HCT116 (cell line): ENCODE measurements at regions not wholly inside any gene's neighbourhood (a gene's known extent, or its start where the extent isn't known, plus 50 kb on each side); places are given as distances from the start of the nearest gene placed in this dataset.

Source experiments
- ATAC-seq: fragments of 200-7000 bp; cut with Tn5 transposase; 2 replicates; pipeline ENCODE4 v1.9.1; 2020; ENCODE audit warnings: mild to moderate bottlenecking, moderate library complexity
- BruUV-seq: library from RNA; stranded (reverse); fragments of 400-500 nt; replicated peaks from 2 replicates; lab custom pipeline; 2021; lab: Mats Ljungman, UMichigan
- CTCF ChIA-PET: fragments of 300-600 bp; sonication (Branson Sonifier 250); formaldehyde crosslinking; loops from one replicate; lab custom pipeline; 2021; ENCODE audit warnings: antibody characterized with exemption; lab: Charles Lee
- POLR2A ChIA-PET: fragments of 300-600, 350-600 bp; sonication (Branson Sonifier 250); formaldehyde crosslinking; loops from one replicate; lab custom pipeline; 2021; ENCODE audit warnings: antibody characterized with exemption; lab: Charles Lee
- RAD21 ChIA-PET, 2 experiments: fragments of 300-600 bp; sonication (Branson Sonifier 250); formaldehyde crosslinking; loops; one replicate each; lab custom pipeline; 2023; ENCODE audit warnings: low total read pairs in 2 of 2; ENCODE audit not compliant: uncharacterized antibody in 2 of 2, unreplicated experiment in 2 of 2, low non-redundant PET in 1 of 2; lab: Charles Lee
- DNase-seq: peaks from one replicate; pipeline ENCODE4 v3.0.0-alpha.2; 2010; ENCODE audit warnings: low read depth, low spot score
- H2AFZ ChIP-seq: fragments of 200-600 bp; shearing (Covaris generic), sonication (generic); 2 replicates; pipeline ENCODE4 v1.6.1; 2017; ENCODE audit warnings: low read depth, mixed run types, mixed read lengths, antibody characterized with exemption, low read length; ENCODE audit not compliant: poor library complexity, severe bottlenecking
- H3K27ac ChIP-seq: 2 replicates; pipeline ENCODE4 v1.5.1; 2012; ENCODE audit warnings: low read depth, low read length
- H3K27me3 ChIP-seq: fragments of 200-600 bp; sonication (generic); 2 replicates; pipeline ENCODE4 v1.6.1; 2016; ENCODE audit warnings: mixed run types, low read length, mixed read lengths; ENCODE audit not compliant: insufficient read depth
- H3K36me3 ChIP-seq, 2 experiments: fragments of 200-500 bp in 1 of 2; fragments of 200-600 bp in 1 of 2; sonication (Bioruptor generic) in 1 of 2; sonication (generic) in 1 of 2; 2 replicates each; pipeline versions ENCODE4 v1.5.1 to v1.6.1; 2014 to 2016; ENCODE audit warnings: low read length in 2 of 2, inconsistent platforms in 1 of 2, mixed read lengths in 1 of 2, mixed run types in 1 of 2; ENCODE audit not compliant: insufficient read depth in 2 of 2, control insufficient read depth in 1 of 2
- H3K4me1 ChIP-seq, 2 experiments: fragments of 200-600 bp in 1 of 2; sonication (generic) in 1 of 2; 2 replicates each; pipeline versions ENCODE4 v1.5.1 to v1.6.1; 2012 to 2017; ENCODE audit warnings: low read length in 2 of 2, inconsistent platforms in 1 of 2, mild to moderate bottlenecking in 1 of 2, mixed read lengths in 1 of 2, mixed run types in 1 of 2, moderate library complexity in 1 of 2; ENCODE audit not compliant: insufficient read depth in 2 of 2, control insufficient read depth in 1 of 2
- H3K4me2 ChIP-seq: fragments of 200-600 bp; sonication (generic); 2 replicates; pipeline ENCODE4 v1.6.1; 2017; ENCODE audit warnings: mixed run types, low read length, mixed read lengths
- H3K4me3 ChIP-seq, 2 experiments: fragments of 200-600 bp in 1 of 2; sonication (generic) in 1 of 2; replicated peaks in 1 of 2; 2 replicates each; pipeline ENCODE4 v1.5.1; 2011 to 2016; ENCODE audit warnings: low read length in 2 of 2, control low read depth in 1 of 2, low read depth in 1 of 2, mild to moderate bottlenecking in 1 of 2, mixed read lengths in 1 of 2, mixed run types in 1 of 2
- H3K79me2 ChIP-seq: fragments of 200-600 bp; sonication (generic); 2 replicates; pipeline ENCODE4 v1.6.1; 2017; ENCODE audit warnings: mild to moderate bottlenecking, mixed run types, low read length, moderate library complexity, mixed read lengths; ENCODE audit not compliant: insufficient read depth
- H3K9ac ChIP-seq: fragments of 200-600 bp; sonication (generic); 2 replicates; pipeline ENCODE4 v1.6.1; 2016; ENCODE audit warnings: low read length, mixed read lengths
- H3K9me2 ChIP-seq: fragments of 200-600 bp; sonication (generic), shearing (Covaris generic); 2 replicates; pipeline ENCODE4 v1.6.1; 2017; ENCODE audit warnings: mixed run types, mild to moderate bottlenecking, moderate library complexity; ENCODE audit not compliant: insufficient read depth
- H3K9me3 ChIP-seq, 2 experiments: fragments of 200-500 bp in 1 of 2; fragments of 200-600 bp in 1 of 2; sonication (Bioruptor generic) in 1 of 2; sonication (generic) in 1 of 2; 2 replicates each; pipeline ENCODE4 v1.6.1; 2014 to 2017; ENCODE audit warnings: low read length in 2 of 2, mixed read lengths in 2 of 2, inconsistent platforms in 1 of 2, low read depth in 1 of 2, mild to moderate bottlenecking in 1 of 2, mixed run types in 1 of 2, moderate library complexity in 1 of 2; ENCODE audit not compliant: control insufficient read depth in 1 of 2, insufficient read depth in 1 of 2
- H4K20me1 ChIP-seq: fragments of 200-600 bp; sonication (generic), shearing (Covaris generic); 2 replicates; pipeline ENCODE4 v1.6.1; 2017; ENCODE audit warnings: mixed run types, mild to moderate bottlenecking, moderate library complexity; ENCODE audit not compliant: insufficient read depth
- CBX3 ChIP-seq: IDR thresholded peaks from 2 replicates; pipeline ENCODE4 v1.6.1; 2012; ENCODE audit warnings: low read depth
- EGR1 ChIP-seq: IDR thresholded peaks from 2 replicates; pipeline ENCODE4 v1.6.1; 2012; ENCODE audit warnings: low read depth
- EZH2 ChIP-seq: fragments of 200-600 bp; sonication (generic); IDR thresholded peaks from 2 replicates; pipeline ENCODE4 v1.6.1; 2017; ENCODE audit warnings: antibody characterized with exemption, mixed run types
- POLR2A ChIP-seq: IDR thresholded peaks from 2 replicates; pipeline ENCODE4 v1.7.0; 2011; ENCODE audit warnings: borderline replicate concordance; ENCODE audit not compliant: insufficient read depth, insufficient read length; ENCODE audit errors: extremely low read depth
- POLR2AphosphoS5 ChIP-seq: IDR thresholded peaks from 2 replicates; pipeline ENCODE4 v1.6.1; 2011; ENCODE audit warnings: mild to moderate bottlenecking, low read depth, low read length, moderate library complexity
- SIN3A ChIP-seq: IDR thresholded peaks from 2 replicates; pipeline ENCODE4 v1.6.1; 2012; ENCODE audit warnings: low read depth
- SP1 ChIP-seq: IDR thresholded peaks from 2 replicates; pipeline ENCODE4 v1.6.1; 2012; ENCODE audit warnings: low read depth
- ZFX ChIP-seq: fragments of 450-650 bp; IDR thresholded peaks from 2 replicates; pipeline ENCODE4 v1.6.1; 2017
- ZNF274 ChIP-seq: fragments of 200-500 bp; sonication (Bioruptor generic); IDR thresholded peaks from 2 replicates; pipeline ENCODE4 v1.6.1; 2014; ENCODE audit warnings: mild to moderate bottlenecking, low read depth, low read length, inconsistent platforms
- intact Hi-C: fragments of 100-400 bp; cut with micrococcal nuclease; formaldehyde crosslinking; loops from 2 replicates; pipeline ENCODE4 v1.10.0; 2022
- TF ChIP-seq, protein P1 (sequence below), 3 experiments: fragments of 200-600 bp in 1 of 3; sonication (generic) in 1 of 3; IDR thresholded peaks in 2 of 3; conservative IDR thresholded peaks in 1 of 3; 2 replicates each; pipeline ENCODE4 v1.5.1; 2012 to 2017; ENCODE audit warnings: low read depth in 2 of 3, low read length in 2 of 3, antibody characterized with exemption in 1 of 3, borderline replicate concordance in 1 of 3, control low read depth in 1 of 3, mild to moderate bottlenecking in 1 of 3, mixed read lengths in 1 of 3, mixed run types in 1 of 3, moderate library complexity in 1 of 3; ENCODE audit not compliant: insufficient read depth in 1 of 3
- TF ChIP-seq, protein P2 (sequence below): IDR thresholded peaks from 2 replicates; pipeline ENCODE4 v1.6.1; 2012
- TF ChIP-seq, protein P3 (sequence below): IDR thresholded peaks from 2 replicates; pipeline ENCODE4 v1.6.1; 2012

DNA sequence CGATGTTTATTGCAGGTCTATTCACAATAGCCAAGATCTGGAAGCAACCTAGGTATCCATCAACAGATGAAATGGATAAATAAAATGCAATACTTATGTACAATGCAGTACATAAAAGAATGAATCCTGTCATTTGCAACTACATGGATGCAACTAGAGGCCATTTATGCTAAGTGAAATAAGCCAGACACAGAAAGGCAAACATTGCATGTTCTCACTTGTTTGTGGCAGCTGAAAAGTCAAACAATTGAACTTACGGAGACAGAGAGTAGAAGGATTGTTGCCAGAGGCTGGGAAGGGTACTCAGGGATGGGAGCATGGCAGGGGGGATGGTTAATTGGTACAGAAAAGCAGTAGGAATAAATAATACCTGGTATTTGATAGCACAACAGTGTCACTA lies 563.9 kb downstream of the TMX3 start:
- ChIA-PET RAD21 (no interaction called here), POLR2A (no interaction called here)
- no peak overlapping the region for H3K9ac ChIP-seq
- H3K4me2 ChIP-seq = no peak overlapping the region
- intact Hi-C loops = no loop called here
- no peak overlapping the region for H3K27ac ChIP-seq
- no peaks in the 10 kb centered on the region for H3K4me1 ChIP-seq
- no TSS peak for BruUV-seq
- no peak for ATAC-seq
- no peaks in the 10 kb centered on the region for H3K36me3 ChIP-seq
- H3K9me3 ChIP-seq = peaks cover 0 to 14% of the 10 kb centered on the region in 2 experiments; a peak in 2 of 4 replicates
- no peaks in the 10 kb centered on the region for H3K79me2 ChIP-seq
- H3K9me2 ChIP-seq = no peaks in the 10 kb centered on the region
- H3K27me3 ChIP-seq = no peaks in the 10 kb centered on the region
- TF ChIP-seq POLR2AphosphoS5 (no peak), SP1 (no peak), EZH2 (no peak), POLR2A (no peak), ZFX (no peak)
- TF ChIP-seq, protein P1, sequence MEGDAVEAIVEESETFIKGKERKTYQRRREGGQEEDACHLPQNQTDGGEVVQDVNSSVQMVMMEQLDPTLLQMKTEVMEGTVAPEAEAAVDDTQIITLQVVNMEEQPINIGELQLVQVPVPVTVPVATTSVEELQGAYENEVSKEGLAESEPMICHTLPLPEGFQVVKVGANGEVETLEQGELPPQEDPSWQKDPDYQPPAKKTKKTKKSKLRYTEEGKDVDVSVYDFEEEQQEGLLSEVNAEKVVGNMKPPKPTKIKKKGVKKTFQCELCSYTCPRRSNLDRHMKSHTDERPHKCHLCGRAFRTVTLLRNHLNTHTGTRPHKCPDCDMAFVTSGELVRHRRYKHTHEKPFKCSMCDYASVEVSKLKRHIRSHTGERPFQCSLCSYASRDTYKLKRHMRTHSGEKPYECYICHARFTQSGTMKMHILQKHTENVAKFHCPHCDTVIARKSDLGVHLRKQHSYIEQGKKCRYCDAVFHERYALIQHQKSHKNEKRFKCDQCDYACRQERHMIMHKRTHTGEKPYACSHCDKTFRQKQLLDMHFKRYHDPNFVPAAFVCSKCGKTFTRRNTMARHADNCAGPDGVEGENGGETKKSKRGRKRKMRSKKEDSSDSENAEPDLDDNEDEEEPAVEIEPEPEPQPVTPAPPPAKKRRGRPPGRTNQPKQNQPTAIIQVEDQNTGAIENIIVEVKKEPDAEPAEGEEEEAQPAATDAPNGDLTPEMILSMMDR (IDR thresholded peaks at IDR 0.05 in 2 of 3, conservative IDR thresholded peaks at IDR 0.05 in 1 of 3; ENCODE audit: borderline replicate concordance in 1 of 3, insufficient read depth in 1 of 3, low read depth in 2 of 3, low read length in 2 of 3) = no peak
- TF ChIP-seq, protein P2, sequence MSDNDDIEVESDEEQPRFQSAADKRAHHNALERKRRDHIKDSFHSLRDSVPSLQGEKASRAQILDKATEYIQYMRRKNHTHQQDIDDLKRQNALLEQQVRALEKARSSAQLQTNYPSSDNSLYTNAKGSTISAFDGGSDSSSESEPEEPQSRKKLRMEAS = no peak
- TF ChIP-seq, all 23 proteins: peak for 0
- H2AFZ ChIP-seq = no peak overlapping the region
- H3K4me3 ChIP-seq = no peak overlapping the region
- H4K20me1 ChIP-seq = no peaks in the 10 kb centered on the region
- no peak for DNase-seq
- CTCF ChIA-PET = no interaction called here

DNA sequence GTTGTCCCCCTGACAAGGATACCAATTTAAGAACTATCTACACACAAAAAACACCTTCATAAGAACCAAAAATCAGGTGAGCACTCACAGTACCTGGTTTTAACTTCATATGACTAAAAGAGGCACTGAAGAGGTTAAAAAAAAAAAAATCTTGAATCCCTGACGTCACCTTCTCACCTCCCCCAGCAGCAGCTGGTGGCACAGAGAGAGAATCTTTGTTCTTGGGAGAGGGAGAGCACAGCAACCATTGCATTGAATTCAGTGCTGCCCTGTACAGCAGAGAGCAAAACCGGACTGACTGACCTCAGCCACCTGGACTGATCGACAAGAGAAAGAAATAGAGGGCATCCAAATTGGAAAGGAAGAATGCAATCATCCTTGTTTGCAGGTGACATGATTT lies 566.0 kb downstream of the TMX3 start:
- intact Hi-C loops = no loop called here
- H3K4me3 ChIP-seq = no peak overlapping the region
- H3K4me2 ChIP-seq = no peak overlapping the region
- no peak for ATAC-seq
- no peak overlapping the region for H2AFZ ChIP-seq
- H3K4me1 ChIP-seq = no peaks in the 10 kb centered on the region
- ChIA-PET CTCF (no interaction called here), POLR2A (no interaction called here), RAD21 (no interaction called here)
- peaks cover 0 to 14% of the 10 kb centered on the region in 2 experiments; a peak in 2 of 4 replicates for H3K9me3 ChIP-seq
- no peaks in the 10 kb centered on the region for H3K9me2 ChIP-seq
- H3K9ac ChIP-seq = no peak overlapping the region
- DNase-seq = no peak
- BruUV-seq = no TSS peak
- no peaks in the 10 kb centered on the region for H3K27me3 ChIP-seq
- H3K36me3 ChIP-seq = no peaks in the 10 kb centered on the region
- H3K27ac ChIP-seq = no peak overlapping the region
- no peaks in the 10 kb centered on the region for H4K20me1 ChIP-seq
- H3K79me2 ChIP-seq = no peaks in the 10 kb centered on the region
- TF ChIP-seq, protein P2 = no peak
- TF ChIP-seq POLR2A (no peak), SIN3A (no peak), CBX3 (no peak), EGR1 (no peak), SP1 (no peak), ZNF274 (no peak), POLR2AphosphoS5 (no peak)
- TF ChIP-seq, protein P3, sequence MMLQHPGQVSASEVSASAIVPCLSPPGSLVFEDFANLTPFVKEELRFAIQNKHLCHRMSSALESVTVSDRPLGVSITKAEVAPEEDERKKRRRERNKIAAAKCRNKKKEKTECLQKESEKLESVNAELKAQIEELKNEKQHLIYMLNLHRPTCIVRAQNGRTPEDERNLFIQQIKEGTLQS = no peak
- TF ChIP-seq, protein P1 (IDR thresholded peaks at IDR 0.05 in 2 of 3, conservative IDR thresholded peaks at IDR 0.05 in 1 of 3; ENCODE audit: borderline replicate concordance in 1 of 3, insufficient read depth in 1 of 3, low read depth in 2 of 3, low read length in 2 of 3) = no peak
